ENCODE measurements at regions not wholly inside any gene's neighbourhood (a gene's known extent, or its start where the extent isn't known, plus 50 kb on each side); places are given as distances from the start of the nearest gene placed in this dataset.
"Not testable (repeated sequence)": the region's sequence is repeated elsewhere in the genome, so short reads cannot be mapped to it uniquely, and the experiment has no call there.

DNA sequence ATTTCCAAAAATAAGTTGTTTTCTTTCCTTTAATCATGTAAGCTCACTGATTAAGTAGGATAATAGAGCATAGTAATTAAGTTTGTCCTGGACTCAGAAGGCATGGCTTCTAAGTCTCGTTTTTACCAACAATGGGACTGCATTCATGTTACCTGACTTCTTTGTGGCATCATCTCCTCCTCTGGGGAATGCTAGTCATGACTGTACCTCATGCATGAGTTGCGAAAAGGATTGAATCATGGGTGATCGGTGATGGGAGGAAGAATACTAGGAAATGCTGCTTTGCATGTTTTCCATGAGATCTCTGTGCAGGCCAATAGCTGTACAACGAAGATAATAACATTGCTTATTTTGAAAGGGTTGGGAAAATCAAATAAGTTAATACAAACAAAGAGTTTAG, 981.6 kb downstream of the CNTNAP5 start:
- Histone ChIP-seq H3K27me3 (ENCODE audit: insufficient read depth, low read depth, severe bottlenecking) (no peaks in the 10 kb centered on the region), H3K36me3 (no peaks in the 10 kb centered on the region), H3K27ac (no peak overlapping the region), H3K9me3 (ENCODE audit: severe bottlenecking) (no peaks in the 10 kb centered on the region), H3K4me3 (ENCODE audit: low read depth, low read length) (no peak overlapping the region)
- DNase-seq = no peak
- TF ChIP-seq, protein P1, sequence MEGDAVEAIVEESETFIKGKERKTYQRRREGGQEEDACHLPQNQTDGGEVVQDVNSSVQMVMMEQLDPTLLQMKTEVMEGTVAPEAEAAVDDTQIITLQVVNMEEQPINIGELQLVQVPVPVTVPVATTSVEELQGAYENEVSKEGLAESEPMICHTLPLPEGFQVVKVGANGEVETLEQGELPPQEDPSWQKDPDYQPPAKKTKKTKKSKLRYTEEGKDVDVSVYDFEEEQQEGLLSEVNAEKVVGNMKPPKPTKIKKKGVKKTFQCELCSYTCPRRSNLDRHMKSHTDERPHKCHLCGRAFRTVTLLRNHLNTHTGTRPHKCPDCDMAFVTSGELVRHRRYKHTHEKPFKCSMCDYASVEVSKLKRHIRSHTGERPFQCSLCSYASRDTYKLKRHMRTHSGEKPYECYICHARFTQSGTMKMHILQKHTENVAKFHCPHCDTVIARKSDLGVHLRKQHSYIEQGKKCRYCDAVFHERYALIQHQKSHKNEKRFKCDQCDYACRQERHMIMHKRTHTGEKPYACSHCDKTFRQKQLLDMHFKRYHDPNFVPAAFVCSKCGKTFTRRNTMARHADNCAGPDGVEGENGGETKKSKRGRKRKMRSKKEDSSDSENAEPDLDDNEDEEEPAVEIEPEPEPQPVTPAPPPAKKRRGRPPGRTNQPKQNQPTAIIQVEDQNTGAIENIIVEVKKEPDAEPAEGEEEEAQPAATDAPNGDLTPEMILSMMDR (IDR thresholded peaks at IDR 0.05; ENCODE audit: low read depth, low read length) = no peak

DNA sequence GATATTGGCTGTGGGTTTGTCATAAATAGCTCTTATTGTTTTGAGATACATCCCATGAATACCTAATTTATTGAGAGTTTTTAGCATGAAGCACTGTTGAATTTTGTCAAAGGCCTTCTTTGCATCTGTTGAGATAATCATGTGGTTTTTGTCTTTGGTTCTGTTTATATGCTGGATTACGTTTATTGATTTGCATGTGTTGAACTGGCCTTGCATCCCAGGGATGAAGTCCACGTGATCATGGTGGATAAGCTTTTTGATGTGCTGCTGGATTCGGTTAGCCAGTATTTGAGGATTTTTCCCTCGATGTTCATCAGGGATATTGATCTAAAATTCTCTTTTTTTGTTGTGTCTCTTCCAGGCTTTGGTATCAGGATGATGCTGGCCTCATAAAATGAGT, 1003.6 kb downstream of the CNTNAP5 start:
- H3K4me3 ChIP-seq (ENCODE audit: low read depth, low read length); H3K27me3 ChIP-seq (ENCODE audit: insufficient read depth, low read depth, severe bottlenecking); DNase-seq; H3K36me3 ChIP-seq; H3K27ac ChIP-seq; H3K9me3 ChIP-seq (ENCODE audit: severe bottlenecking): not testable (repeated sequence)

DNA sequence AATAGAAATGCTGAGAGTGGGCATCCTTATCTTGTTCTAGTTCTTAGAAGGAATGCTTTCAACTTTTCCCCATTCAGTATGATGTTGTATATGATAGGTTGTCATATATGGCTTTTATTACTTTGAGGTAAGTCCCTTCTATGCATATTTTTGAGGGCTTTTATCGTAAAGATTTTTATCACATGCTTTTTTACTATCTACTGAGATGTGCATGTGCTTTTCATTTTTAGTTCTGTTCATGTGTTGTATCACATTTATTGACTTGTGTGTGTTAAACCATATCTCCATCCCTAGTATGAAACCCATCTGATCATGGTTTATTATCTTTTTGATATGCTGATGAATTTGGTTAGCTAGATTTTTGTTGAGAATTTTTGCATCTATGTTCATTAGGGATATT, 1008.8 kb downstream of the CNTNAP5 start:
- peaks cover 3% of the 10 kb centered on the region for H3K9me3 ChIP-seq (ENCODE audit: severe bottlenecking)
- no peak overlapping the region for H3K27ac ChIP-seq
- TF ChIP-seq, protein P1 (IDR thresholded peaks at IDR 0.05; ENCODE audit: low read depth, low read length) = no peak
- no peak for DNase-seq
- no peak overlapping the region for H3K4me3 ChIP-seq (ENCODE audit: low read depth, low read length)
- H3K27me3 ChIP-seq (ENCODE audit: insufficient read depth, low read depth, severe bottlenecking) = peaks cover 5% of the 10 kb centered on the region
- H3K36me3 ChIP-seq = no peaks in the 10 kb centered on the region

DNA sequence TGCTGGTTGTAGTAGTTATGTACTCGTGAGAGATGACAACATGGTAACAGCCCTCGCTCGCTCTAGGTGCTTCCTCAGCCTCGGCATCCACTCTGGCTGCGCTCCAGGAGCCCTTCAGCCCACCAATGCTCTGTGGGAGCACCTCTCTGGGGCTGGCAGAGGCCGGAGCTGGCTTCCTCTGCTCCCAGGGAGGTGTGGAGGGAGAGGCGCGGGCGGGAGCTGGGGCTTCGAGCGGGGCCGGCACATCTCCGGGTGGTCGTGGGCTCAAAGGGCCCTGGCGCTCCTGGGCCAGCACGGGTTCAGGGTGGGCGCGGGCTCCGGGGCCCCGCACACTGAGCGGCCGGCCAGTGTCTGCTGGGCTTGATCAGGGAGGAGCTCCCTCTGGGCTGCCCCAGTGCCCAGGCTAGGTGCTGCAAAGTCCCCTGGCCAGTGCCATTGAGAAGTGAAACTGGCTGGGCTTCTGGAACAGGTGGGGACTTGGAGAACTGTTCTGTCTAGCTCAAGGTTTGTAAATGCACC, 1012.1 kb downstream of the CNTNAP5 start:
- no peaks in the 10 kb centered on the region for H3K36me3 ChIP-seq
- no peak overlapping the region for H3K4me3 ChIP-seq (ENCODE audit: low read depth, low read length)
- DNase-seq = no peak
- no peak overlapping the region for H3K27ac ChIP-seq
- TF ChIP-seq, protein P1 (IDR thresholded peaks at IDR 0.05; ENCODE audit: low read depth, low read length) = no peak
- H3K9me3 ChIP-seq (ENCODE audit: severe bottlenecking) = peaks cover 3% of the 10 kb centered on the region
- peaks cover 7% of the 10 kb centered on the region for H3K27me3 ChIP-seq (ENCODE audit: insufficient read depth, low read depth, severe bottlenecking)

DNA sequence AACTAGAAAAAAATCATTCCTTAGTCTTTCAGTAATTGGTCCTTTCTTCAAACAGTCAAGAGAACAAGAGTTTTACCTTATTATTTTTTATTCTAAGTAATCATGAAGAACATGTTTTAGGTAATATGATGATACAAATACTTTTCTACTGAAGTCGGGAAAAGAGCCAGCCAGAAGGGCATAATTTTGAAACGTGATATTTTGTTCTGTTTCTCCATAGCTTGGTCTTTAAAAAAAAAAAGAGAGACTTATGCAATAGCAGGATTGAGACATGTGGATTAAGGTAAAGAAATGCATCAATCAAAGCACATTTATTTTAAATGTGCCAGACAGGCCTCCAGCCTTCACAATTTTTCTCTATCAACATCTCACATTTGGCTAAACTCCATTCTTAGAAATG, 1016.8 kb downstream of the CNTNAP5 start:
- TF ChIP-seq, protein P1 (IDR thresholded peaks at IDR 0.05; ENCODE audit: low read depth, low read length) = no peak
- Histone ChIP-seq H3K9me3 (ENCODE audit: severe bottlenecking) (peaks cover 3% of the 10 kb centered on the region), H3K27me3 (ENCODE audit: insufficient read depth, low read depth, severe bottlenecking) (peaks cover 3% of the 10 kb centered on the region), H3K4me3 (ENCODE audit: low read depth, low read length) (no peak overlapping the region), H3K27ac (no peak overlapping the region), H3K36me3 (no peaks in the 10 kb centered on the region)
- no peak for DNase-seq

DNA sequence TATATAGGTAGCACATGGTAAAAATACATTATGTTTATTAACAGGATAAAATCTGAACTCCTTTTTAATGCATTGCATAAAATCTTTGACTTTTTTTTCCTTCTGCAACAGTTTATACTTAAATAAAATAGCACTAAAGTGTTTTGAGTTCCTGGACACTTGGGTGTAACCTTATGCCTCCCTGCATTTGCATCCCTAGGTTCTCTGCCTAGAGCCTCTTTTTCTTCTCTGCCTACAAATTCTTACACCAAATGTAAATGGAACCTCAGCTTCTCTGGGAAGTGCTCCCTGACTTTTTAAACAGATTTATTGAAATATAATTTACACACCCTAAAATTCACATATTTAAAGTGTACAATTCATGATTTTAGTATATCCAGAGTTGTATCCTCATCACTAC, 1017.6 kb downstream of the CNTNAP5 start:
- Histone ChIP-seq H3K36me3 (no peaks in the 10 kb centered on the region), H3K27me3 (ENCODE audit: insufficient read depth, low read depth, severe bottlenecking) (peaks cover 3% of the 10 kb centered on the region), H3K9me3 (ENCODE audit: severe bottlenecking) (no peaks in the 10 kb centered on the region), H3K27ac (no peak overlapping the region), H3K4me3 (ENCODE audit: low read depth, low read length) (no peak overlapping the region)
- no peak for DNase-seq
- TF ChIP-seq, protein P1 (IDR thresholded peaks at IDR 0.05; ENCODE audit: low read depth, low read length) = no peak
